ENCODE measurements at regions not wholly inside any gene's neighbourhood (a gene's known extent, or its start where the extent isn't known, plus 50 kb on each side); places are given as distances from the start of the nearest gene placed in this dataset.

- ChIA-PET CTCF (no interaction called here), POLR2A (no interaction called here)
Observed at GRCh38 chr5:53358794-53359193, 121.6 kb upstream of the FST start.

- CTCF ChIA-PET, result no interaction called here
- POLR2A ChIA-PET, result no interaction called here
Observed at GRCh38 chr5:53359916-53360517, 120.4 kb upstream of the FST start.

GRCh38 chr5:53360811-53361210 lies 119.6 kb upstream of the FST start:
- CTCF ChIA-PET, result no interaction called here
- POLR2A ChIA-PET, result no interaction called here

- POLR2A ChIA-PET, result no interaction called here
- CTCF ChIA-PET, result no interaction called here
Observed at GRCh38 chr5:53361708-53362107, 118.7 kb upstream of the FST start.

GRCh38 chr5:53362521-53362941 lies 117.9 kb upstream of the FST start:
- ChIA-PET POLR2A (no interaction called here), CTCF (no interaction called here)

- POLR2A ChIA-PET, result no interaction called here
- CTCF ChIA-PET, result no interaction called here
Observed at GRCh38 chr5:53364061-53364460, 116.4 kb upstream of the FST start.

- CTCF ChIA-PET, result no interaction called here
- POLR2A ChIA-PET, result no interaction called here
Observed at GRCh38 chr5:53366245-53366644, 114.2 kb upstream of the FST start.

GRCh38 chr5:53367727-53368126 lies 112.7 kb upstream of the FST start:
- POLR2A ChIA-PET, result no interaction called here

GRCh38 chr5:53368516-53368915 lies 111.9 kb upstream of the FST start:
- POLR2A ChIA-PET, result no interaction called here
- CTCF ChIA-PET, result no interaction called here

More at GRCh38 chr5:53367727-53368126, 112.7 kb upstream of the FST start:
- CTCF ChIA-PET, result no interaction called here

GRCh38 chr5:53368966-53369605 lies 111.3 kb upstream of the FST start:
- CTCF ChIA-PET, result no interaction called here
- POLR2A ChIA-PET, result no interaction called here

GRCh38 chr5:53369681-53370080 lies 110.7 kb upstream of the FST start:
- ChIA-PET CTCF (no interaction called here), POLR2A (no interaction called here)

- ChIA-PET CTCF (no interaction called here), POLR2A (no interaction called here)
Observed at GRCh38 chr5:53373451-53374158, 106.8 kb upstream of the FST start.

- POLR2A ChIA-PET, result no interaction called here
- CTCF ChIA-PET, result no interaction called here
Observed at GRCh38 chr5:53376853-53377252, 103.6 kb upstream of the FST start.

- CTCF ChIA-PET, result no interaction called here
- POLR2A ChIA-PET, result no interaction called here
Observed at GRCh38 chr5:53378190-53378589, 102.2 kb upstream of the FST start.

GRCh38 chr5:53378590-53379247 lies 101.7 kb upstream of the FST start:
- ChIA-PET CTCF (no interaction called here), POLR2A (no interaction called here)

GRCh38 chr5:53386341-53386740 lies 94.1 kb upstream of the FST start:
- CTCF ChIA-PET, result no interaction called here
- POLR2A ChIA-PET, result no interaction called here

GRCh38 chr5:53389093-53389492 lies 91.3 kb upstream of the FST start:
- CTCF ChIA-PET, result no interaction called here

GRCh38 chr5:53392073-53392472 lies 88.4 kb upstream of the FST start:
- CTCF ChIA-PET, result no interaction called here
- POLR2A ChIA-PET, result no interaction called here

More at GRCh38 chr5:53389093-53389492, 91.3 kb upstream of the FST start:
- POLR2A ChIA-PET, result no interaction called here

- ChIA-PET CTCF (no interaction called here), POLR2A (no interaction called here)
Observed at GRCh38 chr5:53394808-53395207, 85.6 kb upstream of the FST start.

GRCh38 chr5:53397141-53397757 lies 83.2 kb upstream of the FST start:
- CTCF ChIA-PET, result no interaction called here

GRCh38 chr5:53397845-53398244 lies 82.6 kb upstream of the FST start:
- POLR2A ChIA-PET, result interaction anchor here (0.5 kb wide), 1 partner anchor 699 kb away, joined by 6 read pairs; no protein-coding TSS in a partner anchor

More at GRCh38 chr5:53397141-53397757, 83.2 kb upstream of the FST start:
- POLR2A ChIA-PET, result interaction anchor here (0.5 kb wide), 1 partner anchor 698 kb away, joined by 6 read pairs; no protein-coding TSS in a partner anchor

More at GRCh38 chr5:53397845-53398244, 82.6 kb upstream of the FST start:
- CTCF ChIA-PET, result no interaction called here
